ENCODE measurements at regions not wholly inside any gene's neighbourhood (a gene's known extent, or its start where the extent isn't known, plus 50 kb on each side); places are given as distances from the start of the nearest gene placed in this dataset.

- H4K20me1 ChIP-seq (ENCODE audit: low read length), result no peaks in the 10 kb centered on the region
- ATAC-seq (no peak), DNase-seq (no peak)
- H2AFZ ChIP-seq (ENCODE audit: low read length), result no peak overlapping the region
- no peaks in the 10 kb centered on the region for H3K9me2 ChIP-seq (replicated peaks; ENCODE audit: low read length)
- ChIA-PET POLR2A (ENCODE audit: unreplicated experiment) (no interaction called here), CTCF (no interaction called here)
- no TSS peak for BruUV-seq (replicated peaks)
- H3K36me3 ChIP-seq (ENCODE audit: low read depth, low read length), result no peaks in the 10 kb centered on the region
- H3K27ac ChIP-seq (ENCODE audit: low read length), result no peak overlapping the region
- intact Hi-C loops (cut with micrococcal nuclease), result no loop called here
- peaks cover 8% of the 10 kb centered on the region; the same call in 1 of the 2 replicates for H3K27me3 ChIP-seq (ENCODE audit: low read length)
- H3F3A ChIP-seq (ENCODE audit: low read length, unreplicated experiment), result no peaks in the 10 kb centered on the region
- no peaks in the 10 kb centered on the region for H3K4me1 ChIP-seq (ENCODE audit: insufficient read depth, low read length)
- H3K9ac ChIP-seq (ENCODE audit: low read length), result no peak overlapping the region
- no peak overlapping the region for H3K4me2 ChIP-seq (ENCODE audit: low read length)
- H3K79me2 ChIP-seq (ENCODE audit: low read length), result no peaks in the 10 kb centered on the region
- H3K4me3 ChIP-seq (ENCODE audit: low read length), result no peak overlapping the region
- H3K9me3 ChIP-seq (ENCODE audit: low read length), result no peaks in the 10 kb centered on the region
- TF ChIP-seq EZH2phosphoT487 (IDR thresholded peaks at IDR 0.05; ENCODE audit: borderline replicate concordance, low read length), result no peak
- TF ChIP-seq, protein P1, sequence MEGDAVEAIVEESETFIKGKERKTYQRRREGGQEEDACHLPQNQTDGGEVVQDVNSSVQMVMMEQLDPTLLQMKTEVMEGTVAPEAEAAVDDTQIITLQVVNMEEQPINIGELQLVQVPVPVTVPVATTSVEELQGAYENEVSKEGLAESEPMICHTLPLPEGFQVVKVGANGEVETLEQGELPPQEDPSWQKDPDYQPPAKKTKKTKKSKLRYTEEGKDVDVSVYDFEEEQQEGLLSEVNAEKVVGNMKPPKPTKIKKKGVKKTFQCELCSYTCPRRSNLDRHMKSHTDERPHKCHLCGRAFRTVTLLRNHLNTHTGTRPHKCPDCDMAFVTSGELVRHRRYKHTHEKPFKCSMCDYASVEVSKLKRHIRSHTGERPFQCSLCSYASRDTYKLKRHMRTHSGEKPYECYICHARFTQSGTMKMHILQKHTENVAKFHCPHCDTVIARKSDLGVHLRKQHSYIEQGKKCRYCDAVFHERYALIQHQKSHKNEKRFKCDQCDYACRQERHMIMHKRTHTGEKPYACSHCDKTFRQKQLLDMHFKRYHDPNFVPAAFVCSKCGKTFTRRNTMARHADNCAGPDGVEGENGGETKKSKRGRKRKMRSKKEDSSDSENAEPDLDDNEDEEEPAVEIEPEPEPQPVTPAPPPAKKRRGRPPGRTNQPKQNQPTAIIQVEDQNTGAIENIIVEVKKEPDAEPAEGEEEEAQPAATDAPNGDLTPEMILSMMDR (conservative IDR thresholded peaks at IDR 0.05; ENCODE audit: low read depth, low read length), result no peak
- TF ChIP-seq EZH2 (IDR thresholded peaks at IDR 0.05; ENCODE audit: low read length, unreplicated experiment), result no peak
These were observed 89.0 kb upstream of the NMU start for GRCh38 chr4:55725057-55725456.

GRCh38 chr4:55727746-55728145 lies 91.6 kb upstream of the NMU start:
- Histone ChIP-seq H3K9me2 (replicated peaks; ENCODE audit: low read length) (no peaks in the 10 kb centered on the region), H3K9ac (ENCODE audit: low read length) (no peak overlapping the region), H4K20me1 (ENCODE audit: low read length) (no peaks in the 10 kb centered on the region), H3K9me3 (ENCODE audit: low read length) (no peaks in the 10 kb centered on the region), H3K4me1 (ENCODE audit: insufficient read depth, low read length) (no peaks in the 10 kb centered on the region), H3F3A (ENCODE audit: low read length, unreplicated experiment) (no peaks in the 10 kb centered on the region), H3K79me2 (ENCODE audit: low read length) (no peaks in the 10 kb centered on the region), H2AFZ (ENCODE audit: low read length) (no peak overlapping the region), H3K27ac (ENCODE audit: low read length) (no peak overlapping the region), H3K36me3 (ENCODE audit: low read depth, low read length) (no peaks in the 10 kb centered on the region), H3K4me2 (ENCODE audit: low read length) (no peak overlapping the region), H3K27me3 (ENCODE audit: low read length) (peaks cover 8% of the 10 kb centered on the region; the same call in 1 of the 2 replicates), H3K4me3 (ENCODE audit: low read length) (no peak overlapping the region)
- POLR2A ChIA-PET (ENCODE audit: unreplicated experiment), result no interaction called here
- TF ChIP-seq EZH2 (IDR thresholded peaks at IDR 0.05; ENCODE audit: low read length, unreplicated experiment) (no peak), EZH2phosphoT487 (IDR thresholded peaks at IDR 0.05; ENCODE audit: borderline replicate concordance, low read length) (no peak)
- TF ChIP-seq, protein P1 (conservative IDR thresholded peaks at IDR 0.05; ENCODE audit: low read depth, low read length), result no peak
- intact Hi-C loops (cut with micrococcal nuclease), result no loop called here
- CTCF ChIA-PET, result no interaction called here
- ATAC-seq (no peak), DNase-seq (no peak)
- BruUV-seq (replicated peaks), result no TSS peak

DNA sequence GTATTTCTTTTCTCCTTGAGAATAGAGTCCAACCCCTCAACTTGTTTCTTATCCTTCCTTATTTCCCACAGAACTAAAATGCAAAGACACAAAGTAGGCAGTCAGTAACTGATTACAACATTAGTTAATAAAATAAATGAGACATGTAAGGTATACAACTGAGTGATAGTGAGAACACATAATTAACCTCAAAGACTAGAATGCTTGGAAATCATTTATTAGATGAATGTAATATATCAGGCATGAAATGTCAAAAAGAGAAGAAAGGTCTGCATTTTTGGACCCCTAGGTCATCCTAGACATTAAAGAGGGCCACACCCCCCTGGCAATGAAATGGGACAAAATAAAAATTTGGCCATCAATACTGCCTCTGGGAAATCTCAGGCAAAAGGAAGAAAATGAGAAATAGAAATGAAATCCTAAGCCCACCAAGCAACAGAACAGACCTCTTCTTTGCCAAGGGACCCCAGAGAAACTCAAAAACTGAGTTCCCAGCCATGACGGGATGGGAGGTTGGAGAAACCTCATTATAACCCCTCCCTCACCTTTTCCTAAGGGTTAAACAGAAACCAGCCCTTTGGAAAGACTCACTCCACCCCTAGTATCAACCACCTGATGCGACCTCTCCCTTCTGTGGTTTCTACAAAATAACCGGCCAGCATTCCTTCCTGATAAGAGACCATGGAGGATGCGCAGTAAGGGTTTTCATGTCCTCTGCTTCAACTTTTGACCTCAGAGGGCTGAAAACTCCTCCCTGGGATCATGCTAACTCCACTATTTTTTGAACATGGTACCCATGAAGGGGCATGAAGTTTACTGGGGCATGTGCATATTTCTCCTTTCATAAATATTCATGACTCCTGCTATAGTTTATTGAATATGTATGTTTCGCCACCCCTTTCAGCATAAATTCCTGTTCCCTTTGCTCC lies 90.0 kb upstream of the EXOC1L start:
- H3F3A ChIP-seq (ENCODE audit: low read length, unreplicated experiment), result no peaks in the 10 kb centered on the region
- no peaks in the 10 kb centered on the region for H3K79me2 ChIP-seq (ENCODE audit: low read length)
- H3K27ac ChIP-seq (ENCODE audit: low read length), result no peak overlapping the region
- no peak for ATAC-seq
- H3K9me3 ChIP-seq (ENCODE audit: low read length), result no peaks in the 10 kb centered on the region
- H3K4me2 ChIP-seq (ENCODE audit: low read length), result no peak overlapping the region
- POLR2A ChIA-PET (ENCODE audit: unreplicated experiment), result no interaction called here
- H2AFZ ChIP-seq (ENCODE audit: low read length), result no peak overlapping the region
- intact Hi-C loops (cut with micrococcal nuclease), result loop anchor here (5.0 kb wide), 1 partner anchor 407 kb away; no protein-coding TSS in a partner anchor
- CTCF ChIA-PET, result no interaction called here
- BruUV-seq (replicated peaks), result no TSS peak
- no peak overlapping the region for H3K4me3 ChIP-seq (ENCODE audit: low read length)
- DNase-seq, result no peak
- H3K27me3 ChIP-seq (ENCODE audit: low read length), result no peaks in the 10 kb centered on the region
- H3K9ac ChIP-seq (ENCODE audit: low read length), result no peak overlapping the region
- H3K36me3 ChIP-seq (ENCODE audit: low read depth, low read length), result no peaks in the 10 kb centered on the region
- H4K20me1 ChIP-seq (ENCODE audit: low read length), result no peaks in the 10 kb centered on the region
- H3K4me1 ChIP-seq (ENCODE audit: insufficient read depth, low read length), result peaks cover 14% of the 10 kb centered on the region
- H3K9me2 ChIP-seq (replicated peaks; ENCODE audit: low read length), result no peaks in the 10 kb centered on the region
- TF ChIP-seq EZH2 (IDR thresholded peaks at IDR 0.05; ENCODE audit: low read length, unreplicated experiment) (no peak), EZH2phosphoT487 (IDR thresholded peaks at IDR 0.05; ENCODE audit: borderline replicate concordance, low read length) (no peak)
- TF ChIP-seq, protein P1 (conservative IDR thresholded peaks at IDR 0.05; ENCODE audit: low read depth, low read length), result no peak
